SK-N-MC (cell line): ENCODE measurements at regions not wholly inside any gene's neighbourhood (a gene's known extent, or its start where the extent isn't known, plus 50 kb on each side); places are given as distances from the start of the nearest gene placed in this dataset.

ENCODE experiments used
- DNase-seq: peaks from one replicate; pipeline ENCODE4 v3.0.0-alpha.2; 2011; ENCODE audit warnings: low read depth, low spot score
- H3K27ac ChIP-seq: fragments of 200-600 bp; sonication (generic); 2 replicates; pipeline ENCODE4 v1.5.1; 2016; ENCODE audit warnings: mixed run types
- H3K36me3 ChIP-seq: fragments of 200-600 bp; sonication (generic); 2 replicates; pipeline ENCODE4 v1.6.1; 2017; ENCODE audit warnings: antibody characterized with exemption, low read length, mixed read lengths; ENCODE audit not compliant: insufficient read depth
- H3K4me3 ChIP-seq: fragments of 200-600 bp; sonication (generic); 2 replicates; pipeline ENCODE4 v1.5.1; 2016
- H3K9ac ChIP-seq: fragments of 200-600 bp; sonication (generic); 2 replicates; pipeline ENCODE4 v1.8.0; 2017; ENCODE audit warnings: mixed run types, mixed read lengths; ENCODE audit not compliant: insufficient read length
- H3K9me3 ChIP-seq: fragments of 200-600 bp; sonication (generic); 2 replicates; pipeline ENCODE4 v1.6.1; 2017; ENCODE audit warnings: low read depth, mild to moderate bottlenecking, antibody characterized with exemption, low read length, moderate library complexity, mixed read lengths
- EZH2 ChIP-seq: fragments of 200-600 bp; sonication (generic); IDR thresholded peaks from one replicate; pipeline ENCODE4 v1.6.1; 2017; ENCODE audit warnings: antibody characterized with exemption
- FOXP2 ChIP-seq: optimal IDR thresholded peaks from 2 replicates; pipeline ENCODE3; 2011; ENCODE audit warnings: mild to moderate bottlenecking, moderate library complexity; ENCODE audit not compliant: insufficient read depth; ENCODE audit errors: extremely low read length, control extremely low read depth
- POLR2AphosphoS5 ChIP-seq: IDR thresholded peaks from 2 replicates; pipeline ENCODE4 v1.6.1; 2012; ENCODE audit warnings: mild to moderate bottlenecking, low read depth, low read length, borderline replicate concordance

- no peaks in the 10 kb centered on the region for H3K9me3 ChIP-seq
- H3K36me3 ChIP-seq = no peaks in the 10 kb centered on the region
- H3K27ac ChIP-seq = no peak overlapping the region
- DNase-seq = no peak
- TF ChIP-seq EZH2 = no peak
- no peak for TF ChIP-seq FOXP2
- no peak for TF ChIP-seq POLR2AphosphoS5
- no peak overlapping the region for H3K9ac ChIP-seq
- H3K4me3 ChIP-seq = no peak overlapping the region
Measured at GRCh38 chr11:76285397-76286104, 79.2 kb upstream of the WNT11 start.

DNA sequence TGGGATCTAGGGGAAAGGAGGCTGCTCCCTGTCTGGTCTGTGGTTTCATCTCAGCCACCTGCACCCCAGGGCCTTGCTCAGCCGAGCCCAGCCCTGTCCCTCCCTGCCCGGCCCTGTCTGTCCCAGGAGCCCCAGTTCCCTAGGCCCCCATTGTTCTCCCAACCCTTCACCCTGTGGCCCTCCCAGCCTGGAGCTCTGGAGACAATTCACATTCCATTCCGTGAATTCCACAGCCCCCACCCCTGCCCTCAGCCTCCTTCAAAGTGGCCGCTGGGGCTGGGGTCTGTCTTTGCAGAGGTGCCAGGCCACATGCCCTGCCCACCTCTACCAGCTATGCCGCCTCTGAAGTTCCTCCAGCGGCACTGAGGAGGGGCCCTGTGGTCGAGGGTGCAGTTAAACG is 77.9 kb upstream of the WNT11 start:
- TF ChIP-seq FOXP2 (no peak), EZH2 (no peak), POLR2AphosphoS5 (no peak)
- no peaks in the 10 kb centered on the region for H3K36me3 ChIP-seq
- no peaks in the 10 kb centered on the region for H3K9me3 ChIP-seq
- no peak overlapping the region for H3K4me3 ChIP-seq
- no peak overlapping the region for H3K27ac ChIP-seq
- no peak for DNase-seq
- no peak overlapping the region for H3K9ac ChIP-seq

DNA sequence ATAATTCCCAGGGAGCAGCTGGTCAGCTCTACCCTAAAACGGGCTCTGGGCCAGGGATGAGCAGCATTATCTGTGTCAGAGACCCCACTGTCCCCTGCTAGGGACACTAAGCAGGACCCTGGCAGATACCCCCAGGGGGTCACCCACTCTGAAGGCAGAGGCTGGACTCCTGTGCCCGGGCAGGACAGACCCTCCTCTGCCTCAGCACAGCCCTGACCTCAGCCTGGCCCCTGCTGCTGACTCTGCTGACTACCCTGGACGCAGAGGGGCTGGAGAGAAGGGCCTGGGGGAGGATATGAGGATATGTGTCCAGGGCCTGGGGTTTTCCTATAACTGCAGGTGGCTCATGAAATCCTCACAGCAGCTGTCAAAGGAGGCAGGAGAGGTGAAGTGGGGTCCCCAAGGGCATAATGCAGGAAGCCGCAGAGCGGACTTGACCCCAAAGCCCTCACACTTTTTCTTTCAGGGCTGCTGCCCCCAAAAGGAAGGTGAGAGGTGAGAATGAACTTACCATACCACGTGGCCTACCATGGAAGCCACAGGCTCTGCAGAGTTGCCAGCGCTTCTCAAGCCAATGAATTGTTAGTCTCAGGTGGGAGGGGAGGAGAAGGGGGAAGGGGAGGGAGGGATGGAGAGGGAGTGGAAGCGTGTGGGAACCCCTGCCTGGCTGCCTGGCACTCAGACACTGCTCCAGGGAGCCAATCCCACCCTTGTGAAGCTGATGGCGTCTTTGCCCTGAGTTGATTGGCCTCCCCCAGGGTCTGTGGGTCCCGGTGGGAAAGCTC is 76.7 kb upstream of the WNT11 start:
- DNase-seq = no peak
- no peak overlapping the region for H3K27ac ChIP-seq
- no peak for TF ChIP-seq EZH2
- no peak for TF ChIP-seq POLR2AphosphoS5
- no peak for TF ChIP-seq FOXP2

DNA sequence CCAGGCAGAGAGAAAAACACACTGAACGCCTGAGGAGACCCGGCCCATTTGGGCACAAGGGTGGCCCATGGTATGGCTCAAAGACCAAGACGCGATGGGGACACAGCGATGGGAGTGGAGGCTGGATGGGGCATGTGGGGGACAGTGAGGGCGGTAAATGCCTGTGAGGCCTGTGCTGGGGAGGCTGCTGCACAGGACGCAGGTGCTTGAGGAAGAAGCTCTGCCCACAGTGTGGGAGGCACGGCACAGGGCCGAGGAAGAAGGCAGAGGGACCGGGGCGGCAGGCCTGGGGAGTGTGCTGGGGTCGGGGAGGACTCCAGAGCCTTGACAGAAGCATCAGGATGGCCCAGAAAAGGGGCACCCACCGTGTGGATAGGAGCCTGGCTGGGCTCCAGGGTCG is 75.9 kb upstream of the WNT11 start:
- Histone ChIP-seq H3K9ac (no peak overlapping the region), H3K9me3 (no peaks in the 10 kb centered on the region), H3K4me3 (no peak overlapping the region), H3K27ac (no peak overlapping the region), H3K36me3 (no peaks in the 10 kb centered on the region)
- TF ChIP-seq EZH2 (no peak), POLR2AphosphoS5 (no peak), FOXP2 (no peak)
- no peak for DNase-seq

More for the DNA sequence above, 76.7 kb upstream of the WNT11 start:
- H3K9me3 ChIP-seq = no peaks in the 10 kb centered on the region
- H3K36me3 ChIP-seq = no peaks in the 10 kb centered on the region
- no peak overlapping the region for H3K9ac ChIP-seq
- H3K4me3 ChIP-seq = no peak overlapping the region

DNA sequence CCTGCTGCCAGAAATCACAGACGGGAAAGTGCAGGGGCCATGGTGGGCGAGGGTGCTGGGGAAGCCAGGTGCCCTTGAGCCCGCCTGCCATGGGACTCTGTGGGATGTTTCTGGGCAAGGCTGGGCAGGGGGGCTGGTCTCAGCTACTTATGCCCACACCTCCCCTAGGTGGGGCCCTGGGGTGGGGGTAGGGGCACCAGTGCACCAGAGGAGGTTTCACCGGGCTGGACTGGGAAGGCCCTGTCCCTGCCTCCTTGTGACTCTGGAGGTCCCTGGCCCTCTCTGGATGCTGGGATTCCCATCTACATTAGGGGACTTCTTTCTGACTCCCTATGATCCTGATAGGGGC is 75.2 kb upstream of the WNT11 start:
- Histone ChIP-seq H3K4me3 (no peak overlapping the region), H3K36me3 (no peaks in the 10 kb centered on the region), H3K9me3 (no peaks in the 10 kb centered on the region), H3K9ac (no peak overlapping the region), H3K27ac (no peak overlapping the region)
- no peak for TF ChIP-seq FOXP2
- no peak for TF ChIP-seq POLR2AphosphoS5
- no peak for TF ChIP-seq EZH2
- DNase-seq = no peak

GRCh38 chr11:76280882-76281557 is 74.7 kb upstream of the WNT11 start:
- no peaks in the 10 kb centered on the region for H3K9me3 ChIP-seq
- H3K27ac ChIP-seq = no peak overlapping the region
- H3K4me3 ChIP-seq = no peak overlapping the region
- TF ChIP-seq EZH2 (no peak), FOXP2 (no peak), POLR2AphosphoS5 (no peak)
- H3K9ac ChIP-seq = no peak overlapping the region
- no peak for DNase-seq
- H3K36me3 ChIP-seq = no peaks in the 10 kb centered on the region

DNA sequence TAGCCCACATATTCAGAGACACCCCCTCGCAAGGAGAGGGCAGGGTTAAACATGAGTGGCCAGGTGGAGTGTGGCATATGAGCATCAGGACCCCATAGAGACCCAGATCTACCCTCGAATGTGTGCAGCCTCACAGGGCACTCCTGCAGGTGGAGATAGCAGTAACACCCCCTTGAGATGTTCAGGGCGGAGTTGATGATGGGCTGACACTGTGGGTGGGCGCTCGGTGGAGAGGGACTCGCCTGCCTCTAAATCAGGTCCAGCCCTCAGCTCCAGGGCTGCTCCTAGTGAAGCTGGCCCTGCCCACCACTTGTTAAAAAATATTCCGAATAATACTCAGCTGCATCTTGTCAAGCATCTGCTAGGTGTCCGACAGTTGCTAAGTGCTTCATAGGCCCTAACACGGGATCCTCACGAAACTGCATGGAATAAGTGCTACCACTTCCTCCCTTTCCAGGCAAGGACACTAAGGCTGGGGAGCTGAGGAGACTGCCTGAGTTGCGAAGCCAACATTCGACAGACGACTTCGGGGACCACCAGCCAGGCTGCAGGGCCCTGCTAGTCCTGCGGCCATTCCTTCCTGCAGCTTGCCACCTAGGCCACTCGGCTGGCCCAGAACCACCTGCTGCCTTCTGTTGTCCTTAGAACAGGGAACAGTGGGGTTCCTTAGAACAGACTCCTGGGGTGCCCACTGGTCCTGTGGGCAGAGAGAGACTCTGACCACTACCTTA is 74.0 kb upstream of the WNT11 start:
- no peak for DNase-seq
- H3K4me3 ChIP-seq = no peak overlapping the region
- no peak for TF ChIP-seq POLR2AphosphoS5
- TF ChIP-seq EZH2 = no peak
- no peak for TF ChIP-seq FOXP2
- H3K9ac ChIP-seq = no peak overlapping the region
- no peak overlapping the region for H3K27ac ChIP-seq
- H3K36me3 ChIP-seq = no peaks in the 10 kb centered on the region
- no peaks in the 10 kb centered on the region for H3K9me3 ChIP-seq

- H3K4me3 ChIP-seq = no peak overlapping the region
- no peak overlapping the region for H3K27ac ChIP-seq
- TF ChIP-seq POLR2AphosphoS5 (no peak), EZH2 (no peak), FOXP2 (no peak)
- H3K36me3 ChIP-seq = no peaks in the 10 kb centered on the region
- no peak for DNase-seq
- H3K9ac ChIP-seq = no peak overlapping the region
- no peaks in the 10 kb centered on the region for H3K9me3 ChIP-seq
Measured at GRCh38 chr11:76279646-76280045, 73.3 kb upstream of the WNT11 start.
